Neural progenitor cell (in vitro differentiated cells): ENCODE measurements at regions not wholly inside any gene's neighbourhood (a gene's known extent, or its start where the extent isn't known, plus 50 kb on each side); places are given as distances from the start of the nearest gene placed in this dataset.

Experiments
- DNase-seq: peaks from one replicate; pipeline ENCODE4 v3.0.0-alpha.2; 2016; ENCODE audit warnings: low spot score
- H2AFZ ChIP-seq: fragments of 200-600 bp; sonication (generic); replicated peaks from 2 replicates; pipeline ENCODE4 v1.6.1; 2016; ENCODE audit warnings: antibody characterized with exemption
- H3F3A ChIP-seq: fragments of 200-600 bp; sonication (generic); 2 replicates; pipeline ENCODE4 v1.6.1; 2016; ENCODE audit warnings: antibody characterized with exemption, low read depth
- H3K27ac ChIP-seq: fragments of 200-600 bp; sonication (generic); 2 replicates; pipeline ENCODE4 v1.5.1; 2016; ENCODE audit warnings: mild to moderate bottlenecking
- H3K27me3 ChIP-seq: fragments of 200-600 bp; sonication (generic); 2 replicates; pipeline ENCODE4 v1.6.1; 2016; ENCODE audit warnings: mild to moderate bottlenecking, moderate library complexity
- H3K36me3 ChIP-seq: fragments of 200-600 bp; sonication (generic); 2 replicates; pipeline ENCODE4 v1.5.1; 2016
- H3K4me1 ChIP-seq: fragments of 200-600 bp; sonication (generic); 2 replicates; pipeline ENCODE4 v1.6.1; 2016; ENCODE audit warnings: mixed run types
- H3K4me2 ChIP-seq: fragments of 200-600 bp; sonication (generic); 2 replicates; pipeline ENCODE4 v1.6.1; 2016
- H3K4me3 ChIP-seq: fragments of 200-600 bp; sonication (generic); 2 replicates; pipeline ENCODE4 v1.5.1; 2016
- H3K79me2 ChIP-seq: fragments of 200-600 bp; sonication (generic); 2 replicates; pipeline ENCODE4 v1.6.1; 2016; ENCODE audit warnings: low read depth
- H3K9ac ChIP-seq: fragments of 200-600 bp; sonication (generic); 2 replicates; pipeline ENCODE4 v1.6.1; 2016
- H3K9me3 ChIP-seq: fragments of 200-600 bp; sonication (generic); 2 replicates; pipeline ENCODE4 v1.5.1; 2016; ENCODE audit warnings: low read depth
- H4K20me1 ChIP-seq: fragments of 200-600 bp; sonication (generic); 2 replicates; pipeline ENCODE4 v1.6.1; 2016; ENCODE audit warnings: low read depth
- H3K27ac Mint-ChIP-seq: 3 replicates; pipeline ENCODE4 v1.8.0; 2021; ENCODE audit warnings: mixed read lengths
- H3K27me3 Mint-ChIP-seq: 2 replicates; pipeline ENCODE4 v1.8.0; 2022; ENCODE audit warnings: low read depth, mild to moderate bottlenecking, inconsistent platforms, moderate library complexity, mixed read lengths; ENCODE audit not compliant: insufficient read depth
- H3K36me3 Mint-ChIP-seq: 3 replicates; pipeline ENCODE4 v1.8.0; 2021; ENCODE audit warnings: mixed read lengths
- H3K4me1 Mint-ChIP-seq: 3 replicates; pipeline ENCODE4 v1.8.0; 2021; ENCODE audit warnings: mixed read lengths
- H3K4me3 Mint-ChIP-seq: 3 replicates; pipeline ENCODE4 v1.8.0; 2021; ENCODE audit warnings: mild to moderate bottlenecking, moderate library complexity, mixed read lengths
- H3K9me3 Mint-ChIP-seq: 3 replicates; pipeline ENCODE4 v1.8.0; 2020; ENCODE audit warnings: mixed read lengths
- EZH2 ChIP-seq: fragments of 200-600 bp; sonication (generic); IDR thresholded peaks from 2 replicates; pipeline ENCODE4 v1.6.1; 2017; ENCODE audit warnings: antibody characterized with exemption, mild to moderate bottlenecking, moderate library complexity
- EZH2phosphoT487 ChIP-seq: fragments of 200-600 bp; sonication (generic); IDR thresholded peaks from 2 replicates; pipeline ENCODE4 v1.6.1; 2017; ENCODE audit warnings: antibody characterized with exemption
- TF ChIP-seq, protein P1 (sequence below): fragments of 200-600 bp; sonication (generic); IDR thresholded peaks from 2 replicates; pipeline ENCODE4 v1.5.1; 2017; ENCODE audit warnings: antibody characterized with exemption, mild to moderate bottlenecking

DNA sequence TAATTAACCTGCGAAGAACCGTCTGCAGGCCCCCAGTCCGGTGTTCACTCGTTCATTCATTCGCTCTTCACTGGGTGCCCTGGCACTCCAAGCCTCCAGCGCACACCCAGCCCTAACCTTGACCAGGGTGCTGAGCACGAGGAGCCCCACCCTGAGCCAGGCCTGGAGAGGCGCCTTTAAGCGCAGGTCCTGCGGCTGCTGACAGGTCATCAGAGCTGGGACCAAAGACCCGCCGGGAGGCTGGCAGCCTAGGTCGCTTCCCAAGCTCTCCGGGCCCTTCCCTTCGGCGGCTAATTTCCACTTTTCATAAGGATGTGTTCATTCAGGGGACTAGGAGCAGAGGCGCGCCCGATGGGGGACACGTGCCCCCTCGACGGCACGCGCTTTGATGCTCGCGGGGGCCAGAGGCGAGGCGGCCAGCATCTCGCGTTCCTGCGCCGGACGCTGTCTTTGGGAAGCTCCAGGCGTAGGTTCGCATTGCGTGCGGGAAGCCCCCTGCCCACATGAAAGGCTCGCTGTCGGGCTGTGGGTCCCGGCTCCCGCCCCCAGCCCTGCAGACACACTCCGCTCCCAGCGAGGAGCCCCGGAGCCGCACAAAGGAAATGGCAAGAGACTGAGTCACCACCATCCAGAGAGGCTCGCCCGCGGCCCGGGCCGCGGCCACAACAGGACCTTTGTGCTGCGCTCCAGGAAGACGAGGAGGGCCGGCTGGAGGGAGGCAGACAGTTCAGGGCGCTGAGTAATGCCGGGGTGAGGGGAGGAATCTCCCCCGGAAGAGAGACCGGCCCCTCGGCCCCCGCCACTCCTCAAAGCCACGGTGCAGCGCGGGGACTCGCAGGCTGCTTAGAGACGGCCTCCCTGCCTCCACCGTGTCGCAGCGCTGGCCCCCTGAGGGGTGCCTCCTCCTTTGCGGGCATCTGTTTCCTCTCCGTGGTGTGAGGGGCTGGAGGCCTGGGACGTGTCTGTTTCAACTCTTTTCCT is 266.4 kb upstream of the HES1 start:
- Histone ChIP-seq H3K27ac (no peak overlapping the region), H4K20me1 (no peaks in the 10 kb centered on the region), H3K9ac (no peak overlapping the region), H3K9me3 (no peaks in the 10 kb centered on the region), H2AFZ (peak overlapping the region; percentile 92), H3K4me3 (no peak overlapping the region), H3F3A (peaks cover 23% of the 10 kb centered on the region), H3K4me2 (peak overlapping the region; percentile 57), H3K4me1 (peaks cover 19% of the 10 kb centered on the region), H3K79me2 (no peaks in the 10 kb centered on the region), H3K36me3 (no peaks in the 10 kb centered on the region), H3K27me3 (peaks cover 31% of the 10 kb centered on the region)
- peak; percentile 75 for DNase-seq
- Mint-ChIP-seq H3K4me3 (peak overlapping the region; percentile 49), H3K9me3 (no peaks in the 10 kb centered on the region), H3K36me3 (no peaks in the 10 kb centered on the region), H3K27me3 (peaks cover 25% of the 10 kb centered on the region), H3K27ac (peak overlapping the region; percentile 31), H3K4me1 (peaks cover 41% of the 10 kb centered on the region)
- peak; percentile 43 for TF ChIP-seq EZH2phosphoT487
- TF ChIP-seq EZH2: no peak
- TF ChIP-seq, protein P1, sequence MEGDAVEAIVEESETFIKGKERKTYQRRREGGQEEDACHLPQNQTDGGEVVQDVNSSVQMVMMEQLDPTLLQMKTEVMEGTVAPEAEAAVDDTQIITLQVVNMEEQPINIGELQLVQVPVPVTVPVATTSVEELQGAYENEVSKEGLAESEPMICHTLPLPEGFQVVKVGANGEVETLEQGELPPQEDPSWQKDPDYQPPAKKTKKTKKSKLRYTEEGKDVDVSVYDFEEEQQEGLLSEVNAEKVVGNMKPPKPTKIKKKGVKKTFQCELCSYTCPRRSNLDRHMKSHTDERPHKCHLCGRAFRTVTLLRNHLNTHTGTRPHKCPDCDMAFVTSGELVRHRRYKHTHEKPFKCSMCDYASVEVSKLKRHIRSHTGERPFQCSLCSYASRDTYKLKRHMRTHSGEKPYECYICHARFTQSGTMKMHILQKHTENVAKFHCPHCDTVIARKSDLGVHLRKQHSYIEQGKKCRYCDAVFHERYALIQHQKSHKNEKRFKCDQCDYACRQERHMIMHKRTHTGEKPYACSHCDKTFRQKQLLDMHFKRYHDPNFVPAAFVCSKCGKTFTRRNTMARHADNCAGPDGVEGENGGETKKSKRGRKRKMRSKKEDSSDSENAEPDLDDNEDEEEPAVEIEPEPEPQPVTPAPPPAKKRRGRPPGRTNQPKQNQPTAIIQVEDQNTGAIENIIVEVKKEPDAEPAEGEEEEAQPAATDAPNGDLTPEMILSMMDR: no peak

DNA sequence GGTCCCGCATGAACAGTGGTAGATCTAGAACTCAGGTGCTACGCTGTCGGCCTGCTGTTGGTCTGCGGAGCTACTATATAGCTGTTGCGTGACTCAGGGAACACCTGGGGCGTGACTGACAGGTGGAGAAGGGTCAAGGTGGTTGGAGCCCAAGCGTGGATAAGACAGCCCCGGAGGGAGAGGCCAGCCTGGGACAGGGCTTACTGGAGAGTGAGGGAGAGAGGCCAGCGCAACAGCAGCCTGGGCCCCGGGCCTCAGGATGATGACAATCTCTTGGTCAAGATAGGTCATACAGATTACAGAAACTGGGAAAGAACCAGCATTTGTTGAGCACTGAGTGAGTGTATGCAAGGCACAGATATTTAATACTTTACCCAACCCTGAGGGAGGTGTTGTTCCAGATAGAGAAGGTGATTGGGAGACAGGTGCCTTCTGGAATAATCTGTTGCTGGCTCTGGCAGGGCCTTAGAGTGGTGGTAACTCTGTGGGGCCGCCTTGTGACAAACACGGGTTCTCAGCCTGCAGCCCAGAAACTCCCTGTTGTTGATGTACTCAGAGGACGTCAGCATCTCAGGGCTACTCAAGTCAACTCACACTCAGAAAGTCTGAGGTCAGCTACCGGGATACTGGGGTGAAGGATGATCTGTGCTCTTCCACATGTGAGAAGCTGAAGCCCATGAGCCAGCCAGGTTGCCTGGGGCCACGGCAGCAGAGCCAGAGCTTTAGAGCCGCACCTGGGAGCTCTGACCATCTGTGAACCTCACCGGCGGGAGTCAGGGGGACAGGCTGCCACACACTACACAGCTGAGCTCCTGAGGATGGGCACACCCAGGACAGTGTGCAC is 265.4 kb upstream of the HES1 start:
- TF ChIP-seq EZH2: no peak
- no peak for TF ChIP-seq EZH2phosphoT487
- TF ChIP-seq, protein P1: no peak
- H3K4me1 Mint-ChIP-seq: peaks cover 47% of the 10 kb centered on the region
- Histone ChIP-seq H3K9ac (no peak overlapping the region), H3K9me3 (no peaks in the 10 kb centered on the region), H3K4me1 (peaks cover 30% of the 10 kb centered on the region), H3K27ac (no peak overlapping the region), H4K20me1 (no peaks in the 10 kb centered on the region), H3F3A (peaks cover 33% of the 10 kb centered on the region), H3K4me3 (no peak overlapping the region), H3K79me2 (no peaks in the 10 kb centered on the region), H2AFZ (no peak overlapping the region), H3K36me3 (no peaks in the 10 kb centered on the region), H3K27me3 (peaks cover 31% of the 10 kb centered on the region), H3K4me2 (no peak overlapping the region)
- no peak for DNase-seq
- no peaks in the 10 kb centered on the region for H3K9me3 Mint-ChIP-seq
- H3K4me3 Mint-ChIP-seq: peak overlapping the region; percentile 49
- H3K27me3 Mint-ChIP-seq: peaks cover 25% of the 10 kb centered on the region
- H3K36me3 Mint-ChIP-seq: no peaks in the 10 kb centered on the region
- no peak overlapping the region for H3K27ac Mint-ChIP-seq

DNA sequence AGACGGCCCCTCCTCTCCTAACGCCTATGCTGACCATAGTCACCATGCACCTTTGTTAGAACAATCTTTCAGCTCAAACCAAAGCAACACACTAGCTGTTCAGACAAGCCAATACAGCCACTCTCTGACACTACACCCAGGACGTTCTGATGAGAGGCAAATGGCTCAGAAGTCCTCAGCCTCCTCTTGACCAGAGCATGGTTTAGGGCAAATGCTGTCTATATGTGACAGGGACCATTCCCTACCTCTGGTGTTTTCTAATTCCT is 264.8 kb upstream of the HES1 start:
- Mint-ChIP-seq H3K4me3 (no peak overlapping the region), H3K27ac (no peak overlapping the region), H3K9me3 (no peaks in the 10 kb centered on the region), H3K27me3 (peaks cover 25% of the 10 kb centered on the region), H3K4me1 (peaks cover 48% of the 10 kb centered on the region), H3K36me3 (no peaks in the 10 kb centered on the region)
- no peak for TF ChIP-seq EZH2phosphoT487
- TF ChIP-seq, protein P1: no peak
- TF ChIP-seq EZH2: no peak
- Histone ChIP-seq H3K4me1 (peaks cover 34% of the 10 kb centered on the region), H3K27me3 (peaks cover 31% of the 10 kb centered on the region), H3K27ac (no peak overlapping the region), H2AFZ (no peak overlapping the region), H3F3A (peaks cover 37% of the 10 kb centered on the region), H3K4me3 (no peak overlapping the region), H3K9ac (no peak overlapping the region), H3K9me3 (no peaks in the 10 kb centered on the region), H3K79me2 (no peaks in the 10 kb centered on the region), H3K36me3 (no peaks in the 10 kb centered on the region), H3K4me2 (no peak overlapping the region), H4K20me1 (no peaks in the 10 kb centered on the region)
- DNase-seq: no peak
